ENCODE measurements at regions not wholly inside any gene's neighbourhood (a gene's known extent, or its start where the extent isn't known, plus 50 kb on each side); places are given as distances from the start of the nearest gene placed in this dataset.
"Not testable (repeated sequence)": the region's sequence is repeated elsewhere in the genome, so short reads cannot be mapped to it uniquely, and the experiment has no call there.

DNA sequence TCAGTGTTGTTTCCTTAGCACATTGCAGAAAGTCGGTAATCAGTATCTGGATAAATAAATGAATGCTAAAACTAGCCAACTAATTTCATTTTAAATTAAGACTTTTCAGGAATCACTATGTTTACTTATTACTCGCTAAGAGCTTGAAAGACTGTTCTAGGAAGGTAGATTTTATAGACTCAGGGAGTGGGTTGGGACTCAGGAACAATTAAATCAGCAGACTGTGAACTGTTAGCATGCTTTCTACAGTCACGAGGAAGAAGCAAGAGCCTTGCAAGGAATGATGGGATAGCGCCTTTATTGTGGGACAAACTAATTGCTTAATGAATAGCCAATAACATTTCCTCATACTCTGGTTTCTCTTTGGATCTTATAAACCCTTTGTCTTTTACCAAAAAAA is 183.2 kb upstream of the AADAT start:
- DNase-seq (ENCODE audit: low spot score) = no peak

DNA sequence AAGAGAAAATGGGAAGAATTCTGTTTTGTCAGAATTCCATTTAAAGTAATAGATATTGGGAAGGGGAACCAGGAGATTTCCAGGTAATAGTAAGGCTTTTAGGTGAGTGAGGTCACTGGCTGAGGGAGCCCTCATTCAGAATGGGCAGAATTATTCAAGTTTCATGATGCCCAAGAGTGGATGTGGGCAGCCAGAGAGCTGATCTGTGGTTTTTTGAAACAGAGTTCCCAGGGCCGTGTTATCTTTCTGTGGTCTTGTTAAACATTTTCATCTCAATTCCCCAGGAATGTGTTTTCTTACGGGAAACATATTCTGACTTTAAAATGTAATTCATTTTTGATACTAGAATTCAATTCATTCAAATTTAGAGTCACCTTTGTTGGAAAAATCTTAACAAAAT is 182.0 kb upstream of the AADAT start:
- no peak for DNase-seq (ENCODE audit: low spot score)

DNA sequence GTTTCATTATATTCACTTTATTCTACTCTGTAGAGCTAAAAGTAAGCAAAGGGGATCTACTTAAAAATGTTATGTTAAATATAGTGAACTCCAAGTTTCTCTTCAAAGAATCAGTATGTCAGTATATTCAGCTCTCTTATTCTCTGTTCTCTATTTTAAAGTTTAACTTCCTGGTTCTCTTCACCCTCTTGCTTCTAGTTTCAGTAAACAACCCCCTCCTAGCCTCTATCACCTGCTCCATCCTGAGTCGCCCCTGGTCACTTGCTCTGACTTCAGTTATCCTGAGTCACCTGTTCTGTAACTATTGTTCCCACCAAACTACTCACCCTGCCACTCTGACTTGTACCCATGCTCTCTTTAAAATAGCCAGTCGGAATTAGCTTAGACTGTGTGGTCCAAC is 180.9 kb upstream of the AADAT start:
- no peak for DNase-seq (ENCODE audit: low spot score)

DNA sequence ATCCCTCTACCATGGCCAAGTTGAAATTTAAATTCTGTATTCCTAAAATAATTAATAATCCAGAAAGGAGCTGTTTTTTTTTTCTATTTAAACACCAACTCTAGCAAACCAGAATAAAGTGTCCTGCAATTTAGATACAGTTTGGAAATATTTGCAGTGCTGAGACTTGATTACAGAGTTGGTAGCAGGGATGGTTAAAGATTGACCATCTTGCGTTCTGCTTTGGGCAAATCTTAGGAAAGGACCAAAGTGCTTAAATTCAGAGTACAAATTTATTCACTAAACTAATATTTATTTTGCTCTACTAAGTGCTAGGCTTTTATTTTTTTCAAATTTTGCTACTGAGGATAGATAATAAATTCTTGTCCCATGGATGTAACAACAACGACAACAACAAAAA is 180.2 kb upstream of the AADAT start:
- no peak for DNase-seq (ENCODE audit: low spot score)

DNA sequence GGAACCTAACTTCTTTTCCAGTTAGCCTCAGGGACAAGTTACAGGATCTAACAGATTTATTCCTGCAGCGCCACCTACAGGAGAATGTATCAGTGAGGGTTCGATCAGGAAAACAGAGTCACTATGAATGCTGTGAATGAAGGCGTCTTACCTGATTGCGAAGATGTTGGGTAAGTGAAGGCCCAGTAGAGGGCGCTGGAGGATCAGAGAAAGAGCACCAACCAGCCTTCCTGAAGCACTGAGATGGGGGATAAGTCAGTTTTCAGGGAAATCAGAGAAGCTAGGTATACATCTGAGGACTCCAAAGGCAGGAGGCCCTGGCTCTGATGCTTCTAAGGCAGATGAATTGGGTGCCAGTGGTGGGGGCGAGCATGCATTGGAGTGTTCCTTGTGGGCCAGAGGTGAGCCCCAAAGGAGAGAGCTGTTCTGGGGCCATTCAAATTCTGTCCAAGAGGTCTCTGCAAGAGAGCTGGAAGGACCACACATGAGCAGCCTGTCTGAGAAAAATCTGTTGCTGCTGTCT is 169.9 kb upstream of the AADAT start:
- peak; percentile 62 for DNase-seq (ENCODE audit: low spot score)

DNA sequence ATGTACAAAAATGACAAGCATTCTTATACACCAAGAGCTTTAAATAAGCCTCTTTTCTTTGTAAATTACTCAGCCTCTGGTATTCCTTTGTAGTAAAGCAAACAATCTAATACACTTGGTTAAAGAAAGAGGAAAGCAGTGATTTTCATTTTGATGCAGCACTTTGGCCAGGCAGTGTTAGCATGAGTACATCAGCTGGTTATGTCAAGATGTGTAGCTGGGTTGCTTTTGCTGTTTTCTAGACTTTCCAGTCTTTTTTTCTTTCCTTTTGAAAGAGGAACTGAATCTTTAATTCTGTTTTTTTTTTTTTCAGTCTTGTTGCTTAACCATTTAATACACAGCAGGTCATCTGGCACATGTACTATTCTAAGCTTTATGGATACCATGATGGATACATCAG is 167.1 kb upstream of the AADAT start:
- no peak for DNase-seq (ENCODE audit: low spot score)

DNA sequence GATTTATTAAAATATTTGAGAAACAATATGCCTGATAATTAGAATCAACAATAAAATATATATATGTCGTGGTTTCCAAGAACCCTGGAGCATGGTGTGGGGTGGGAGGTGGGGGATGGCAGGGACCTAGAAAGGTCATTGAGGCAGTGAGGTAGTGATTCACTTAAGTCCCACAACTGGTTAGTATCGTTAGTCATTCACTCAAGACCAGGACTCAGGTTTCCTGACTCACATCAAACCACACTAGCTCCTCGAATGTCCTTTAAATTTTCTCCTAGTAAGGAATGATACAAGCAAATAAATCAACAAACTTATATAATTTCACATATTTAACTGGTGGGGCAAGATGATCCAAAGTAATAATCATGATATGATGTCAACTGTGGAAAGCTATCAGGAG is 158.8 kb upstream of the AADAT start:
- DNase-seq (ENCODE audit: low spot score) = no peak

DNA sequence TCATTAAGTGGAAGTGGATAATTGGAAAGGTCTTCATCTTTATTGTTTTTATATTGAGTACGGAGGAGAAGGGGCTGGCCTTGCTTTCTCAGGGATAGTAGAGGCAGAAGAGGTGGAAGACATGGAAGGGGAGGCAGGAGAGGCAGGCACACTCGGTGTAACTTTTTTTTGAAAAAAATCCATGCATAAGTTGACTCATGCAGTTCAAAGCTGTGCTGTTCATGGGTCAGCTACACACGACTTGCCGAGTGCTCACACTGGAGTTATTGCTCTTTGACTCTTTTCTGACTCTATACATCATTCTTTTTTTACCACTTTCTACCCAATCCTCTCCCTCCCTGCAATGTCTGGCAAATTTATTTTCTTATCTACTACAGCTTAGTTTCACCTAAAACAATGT is 158.3 kb upstream of the AADAT start:
- no peak for DNase-seq (ENCODE audit: low spot score)

DNA sequence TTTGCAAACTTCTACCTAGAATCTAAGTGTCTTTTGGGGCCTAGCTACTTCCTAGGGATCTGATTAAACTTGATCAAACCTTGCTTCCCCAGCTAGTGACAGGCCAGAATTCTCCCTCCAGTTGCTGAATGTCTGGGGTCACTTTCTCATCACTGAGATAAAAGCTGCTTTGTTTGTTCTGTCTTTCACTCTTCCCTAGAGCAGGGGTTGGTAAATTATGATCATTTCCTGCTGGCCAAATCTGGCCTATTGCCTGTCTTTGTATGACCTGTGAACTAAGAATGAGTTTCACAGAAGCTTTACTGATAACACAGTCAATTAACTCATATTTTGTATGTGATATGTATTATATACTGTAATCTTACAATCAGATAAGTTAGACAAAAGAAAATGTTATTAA is 157.8 kb upstream of the AADAT start:
- no peak for DNase-seq (ENCODE audit: low spot score)

DNA sequence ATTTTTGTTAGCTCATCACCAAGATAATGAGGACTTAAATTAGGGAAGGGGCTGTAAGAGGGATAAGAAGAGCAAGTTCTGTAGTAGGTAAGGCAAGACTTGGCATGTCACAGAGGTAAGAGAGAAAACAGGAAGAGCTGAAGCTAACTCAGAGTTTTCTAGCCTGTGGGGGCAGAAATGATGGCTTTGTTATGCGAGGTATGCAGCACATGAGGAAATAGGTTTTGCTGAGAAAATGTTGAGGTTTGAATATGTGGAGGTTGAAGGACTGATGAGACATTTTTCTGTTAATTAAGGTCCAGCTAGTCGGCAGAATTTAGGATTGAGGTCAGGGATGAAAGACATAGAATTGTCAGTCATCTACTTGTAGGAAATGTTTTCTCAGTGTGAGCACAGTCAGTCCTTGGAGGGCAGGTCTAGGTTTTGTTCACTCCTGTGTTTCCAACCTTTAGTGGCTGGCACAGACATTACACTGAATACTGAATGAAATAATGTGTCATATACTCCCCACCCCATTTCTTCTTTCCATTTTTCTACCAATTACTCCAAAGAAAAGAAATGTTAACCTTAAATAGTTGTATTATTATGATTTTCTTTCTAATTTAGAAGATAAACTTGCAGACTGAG is 154.0 kb upstream of the AADAT start:
- DNase-seq (ENCODE audit: low spot score) = no peak

DNA sequence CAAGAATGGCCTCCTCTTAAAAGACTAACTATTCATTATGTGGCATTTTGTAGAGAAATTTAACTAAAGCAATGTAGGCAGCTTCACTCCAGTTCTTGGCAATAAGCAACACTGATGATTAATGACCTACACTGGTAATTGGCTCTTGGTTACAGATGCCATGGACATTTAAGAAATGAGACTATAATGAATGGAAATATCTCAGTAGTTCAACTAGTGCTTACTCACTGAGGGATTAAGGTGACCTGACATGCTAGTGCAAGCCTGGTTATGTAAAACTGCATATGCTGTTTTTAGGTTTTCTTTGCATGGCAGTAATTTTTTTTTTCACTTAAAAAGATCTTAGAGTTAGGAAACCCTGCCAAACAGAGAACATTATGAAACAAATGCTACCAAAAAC is 152.7 kb upstream of the AADAT start:
- no peak for DNase-seq (ENCODE audit: low spot score)

DNA sequence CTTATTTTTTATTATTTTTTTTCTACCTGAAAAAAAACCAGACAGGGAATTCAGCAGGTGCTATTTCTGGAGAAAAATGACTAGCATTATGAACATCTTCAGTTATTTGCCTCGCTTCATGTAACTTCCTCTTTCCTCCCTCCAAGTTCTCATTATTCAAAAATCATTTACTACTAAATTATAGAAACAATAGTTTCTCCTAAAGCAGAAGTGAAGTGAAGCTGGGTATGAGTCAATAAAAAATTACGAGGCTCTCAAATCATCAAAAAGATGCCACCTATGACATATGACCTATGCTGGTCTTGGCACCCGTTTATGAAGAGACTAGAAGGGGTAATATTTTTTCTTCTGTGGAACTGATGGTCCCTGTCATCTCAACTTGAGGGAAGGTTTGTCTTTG is 145.0 kb upstream of the AADAT start:
- DNase-seq (ENCODE audit: low spot score) = peak; percentile 9

DNA sequence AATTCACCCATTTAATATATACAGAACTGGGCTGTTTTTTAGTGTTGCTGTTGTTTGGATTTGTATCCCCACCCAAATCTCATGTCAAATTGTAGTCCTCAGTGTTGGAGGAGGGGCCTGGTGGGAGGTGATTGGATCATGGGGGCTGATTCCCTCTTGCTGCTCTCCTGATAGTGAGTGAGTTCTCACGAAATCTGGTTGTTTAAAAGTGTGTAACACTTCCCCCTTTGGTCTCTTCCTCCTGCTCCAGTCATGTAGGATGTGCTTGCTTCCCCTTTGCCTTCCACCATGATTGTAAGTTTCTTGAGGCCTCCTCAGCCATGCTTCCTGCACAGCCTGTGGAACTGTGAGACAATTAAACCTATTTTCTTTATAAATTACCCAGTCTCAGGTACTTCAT is 141.6 kb upstream of the AADAT start:
- DNase-seq (ENCODE audit: low spot score) = no peak

DNA sequence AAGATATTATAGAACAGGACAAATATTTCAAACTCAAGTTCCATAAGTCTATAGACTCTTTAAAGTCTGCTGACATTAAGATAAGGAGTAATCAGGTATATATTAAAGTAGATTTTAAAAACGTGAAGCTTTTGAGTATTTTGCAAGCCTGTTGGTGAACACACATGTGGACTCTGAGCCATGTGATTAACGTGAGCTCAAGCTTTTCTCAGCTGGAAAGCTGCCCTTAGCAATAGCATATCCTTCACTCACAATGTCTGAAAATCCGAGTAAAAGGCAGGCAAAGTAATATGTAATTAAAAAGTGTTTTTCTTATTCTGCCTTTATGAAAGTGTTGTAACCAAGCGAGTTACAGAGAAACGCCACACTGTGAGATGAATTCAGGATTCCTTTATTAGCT is 140.5 kb upstream of the AADAT start:
- DNase-seq (ENCODE audit: low spot score) = no peak

DNA sequence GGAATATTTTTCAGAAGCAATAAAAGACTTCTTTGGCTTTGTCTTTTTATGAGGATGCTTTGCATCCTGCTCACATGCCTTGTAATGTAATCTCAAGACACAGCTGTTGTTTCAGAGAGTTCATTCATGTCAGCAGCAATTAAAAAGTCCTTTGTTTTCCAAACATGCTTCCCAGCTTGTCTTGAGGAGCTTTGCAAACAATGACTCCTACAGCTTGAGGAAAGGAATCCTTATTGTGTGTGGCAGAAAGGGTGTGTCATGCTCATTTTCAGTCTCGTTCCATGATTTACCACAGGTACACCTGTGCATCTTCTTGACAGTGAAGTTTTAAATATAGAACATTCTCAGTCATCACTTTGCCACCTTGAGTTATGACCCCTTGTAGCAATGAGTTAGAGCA is 139.2 kb upstream of the AADAT start:
- DNase-seq (ENCODE audit: low spot score) = no peak

DNA sequence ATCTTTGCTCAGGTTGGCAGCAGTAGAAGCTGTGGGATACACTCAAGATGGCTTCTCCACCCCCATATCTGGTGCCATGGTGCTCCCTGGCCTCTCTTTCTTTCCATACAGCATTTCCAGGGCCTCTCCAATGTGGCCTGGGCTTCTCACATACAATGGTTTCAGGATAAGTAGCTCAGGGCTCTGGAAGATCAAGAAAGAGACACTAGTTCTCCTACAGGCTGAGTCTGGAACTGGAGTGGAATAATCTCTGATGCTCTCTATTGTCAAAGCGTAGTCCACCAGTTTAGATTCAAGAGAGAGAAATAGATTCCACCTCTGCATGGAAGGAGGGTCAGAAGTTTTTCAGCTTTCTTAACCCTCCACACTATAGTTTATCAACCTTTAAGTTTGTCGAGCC is 138.2 kb upstream of the AADAT start:
- DNase-seq (ENCODE audit: low spot score) = no peak

DNA sequence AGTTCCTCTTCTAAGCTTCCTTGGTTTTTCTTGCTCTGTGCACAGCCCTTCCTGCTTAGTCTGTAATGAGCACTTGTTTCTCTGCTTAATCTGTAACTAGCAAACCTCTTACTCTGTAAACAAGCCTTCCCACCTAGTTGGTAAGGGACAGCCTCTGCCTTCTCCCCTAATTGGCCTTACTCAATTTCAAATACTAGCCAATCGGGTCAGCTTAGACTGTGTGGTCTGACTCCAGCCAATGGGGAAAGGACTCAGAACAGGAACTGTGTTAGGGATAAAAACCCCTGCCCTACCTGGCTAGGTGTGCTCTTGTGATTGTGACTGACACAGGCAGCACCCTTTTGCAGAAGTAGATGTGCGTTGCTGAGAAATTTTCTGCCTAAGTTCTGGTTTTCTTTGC is 136.5 kb upstream of the AADAT start:
- DNase-seq (ENCODE audit: low spot score) = no peak

DNA sequence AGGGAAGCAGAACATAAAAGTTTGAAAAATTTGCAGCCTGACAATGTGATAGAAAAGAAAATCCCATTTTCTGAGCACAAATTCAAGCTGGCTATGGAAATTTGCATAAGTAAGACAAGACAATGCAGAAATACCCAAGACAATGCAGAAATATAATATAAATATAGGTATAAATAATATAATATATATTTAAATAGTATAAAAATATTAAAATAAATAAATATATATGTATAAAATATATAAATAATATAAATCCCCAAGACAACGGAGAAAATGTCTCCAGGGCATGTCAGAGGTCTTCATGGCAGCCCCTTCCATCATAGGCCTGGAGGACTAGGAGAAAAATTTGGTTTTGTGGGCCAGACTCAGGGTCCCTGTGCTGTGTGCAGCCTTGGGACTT is 125.0 kb upstream of the AADAT start:
- DNase-seq (ENCODE audit: low spot score) = no peak

DNA sequence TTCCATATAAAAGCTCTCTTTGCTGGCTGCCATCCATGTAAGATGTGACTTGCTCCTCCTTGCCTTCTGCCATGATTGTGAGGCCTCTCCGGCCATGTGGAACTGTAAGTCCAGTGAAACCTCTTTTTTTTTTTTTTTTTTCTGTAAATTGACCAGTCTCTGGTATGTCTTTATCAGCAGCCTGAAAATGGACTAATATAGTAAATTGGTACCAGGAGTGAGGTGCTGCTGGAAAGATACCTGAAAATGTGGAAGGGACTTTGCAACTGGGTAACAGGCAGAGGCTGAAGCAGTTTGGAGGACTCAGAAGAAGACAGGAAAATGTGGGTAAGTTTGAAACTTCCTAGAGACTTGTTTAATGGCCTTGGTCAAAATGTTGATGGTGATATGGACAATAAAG is 124.3 kb upstream of the AADAT start:
- no peak for DNase-seq (ENCODE audit: low spot score)

DNA sequence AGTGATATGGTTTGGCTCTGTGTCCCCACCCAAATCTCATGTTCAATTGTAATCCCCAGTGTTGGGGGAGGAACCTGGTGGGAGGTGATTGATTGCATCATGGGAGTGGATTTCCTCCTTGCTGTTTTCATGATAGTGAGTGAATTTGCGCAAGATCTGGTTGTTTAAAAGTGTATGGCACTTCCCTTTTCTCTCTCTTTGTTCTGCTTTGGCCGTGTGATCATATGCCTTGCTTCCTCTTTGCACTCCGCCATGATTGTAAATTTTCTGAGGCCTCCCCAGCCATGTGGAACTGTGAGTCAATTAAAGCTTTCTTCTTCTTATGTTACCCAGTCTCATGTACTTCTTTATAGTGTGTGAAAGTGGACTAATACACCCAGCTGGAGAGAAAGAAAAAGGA is 113.0 kb upstream of the AADAT start:
- no peak for DNase-seq (ENCODE audit: low spot score)

DNA sequence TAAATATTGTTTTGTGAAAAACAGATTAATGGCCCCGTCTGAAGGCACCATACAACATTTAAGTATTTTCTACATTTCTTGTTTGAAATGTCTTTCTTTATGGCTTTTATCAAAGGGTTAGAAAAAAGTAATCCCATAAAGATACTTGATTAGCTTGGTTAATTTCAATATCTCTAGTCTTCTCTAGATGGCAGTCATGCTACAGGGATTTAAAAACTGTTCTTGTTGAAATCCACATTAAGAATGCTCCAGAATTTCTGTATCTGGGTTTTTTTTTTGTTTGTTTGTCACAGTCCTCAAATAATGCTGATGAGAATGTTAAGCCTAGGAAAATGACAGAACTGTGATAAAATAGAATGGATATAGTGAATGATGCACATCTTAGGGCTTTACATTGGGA is 109.0 kb upstream of the AADAT start:
- no peak for DNase-seq (ENCODE audit: low spot score)

DNA sequence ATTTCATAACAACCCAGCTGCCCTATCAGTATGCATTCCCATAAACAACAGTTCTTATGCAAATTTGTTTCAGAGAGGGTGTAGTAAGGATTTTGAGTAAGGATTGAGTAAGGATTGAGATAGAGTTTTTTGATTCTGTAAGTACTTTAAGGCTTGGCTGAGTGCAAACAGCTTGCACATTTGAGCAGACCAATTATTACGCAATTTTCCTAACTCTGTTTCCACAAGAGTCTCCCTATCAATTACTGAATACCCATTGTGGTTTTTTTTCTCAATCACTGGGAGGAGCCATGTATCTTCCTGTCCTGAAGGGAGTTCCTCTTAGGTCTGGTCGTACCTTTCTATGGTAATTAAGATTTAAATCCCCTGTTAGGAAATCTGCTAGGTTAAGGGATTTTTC is 105.0 kb upstream of the AADAT start:
- not testable (repeated sequence) for DNase-seq (ENCODE audit: low spot score)

DNA sequence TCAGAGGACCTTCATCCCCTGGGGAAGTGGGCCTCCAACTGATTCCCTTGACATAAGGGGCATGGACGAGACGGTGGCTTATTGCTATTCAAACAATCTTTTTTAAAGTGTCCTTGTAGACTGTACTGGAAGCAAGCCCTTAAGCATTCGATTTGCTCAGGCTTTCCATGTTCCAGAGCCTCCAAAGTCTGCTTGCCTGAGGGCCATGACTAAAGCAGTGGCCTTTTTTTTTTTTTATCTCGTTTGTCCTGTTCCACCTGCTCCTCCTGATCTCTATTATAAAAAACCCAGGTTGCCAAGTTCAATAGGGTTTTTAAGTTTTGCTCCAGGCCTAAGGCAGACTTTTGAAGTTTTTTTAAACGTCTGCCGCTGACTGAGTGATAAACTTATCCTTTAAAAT is 103.7 kb upstream of the AADAT start:
- no peak for DNase-seq (ENCODE audit: low spot score)

DNA sequence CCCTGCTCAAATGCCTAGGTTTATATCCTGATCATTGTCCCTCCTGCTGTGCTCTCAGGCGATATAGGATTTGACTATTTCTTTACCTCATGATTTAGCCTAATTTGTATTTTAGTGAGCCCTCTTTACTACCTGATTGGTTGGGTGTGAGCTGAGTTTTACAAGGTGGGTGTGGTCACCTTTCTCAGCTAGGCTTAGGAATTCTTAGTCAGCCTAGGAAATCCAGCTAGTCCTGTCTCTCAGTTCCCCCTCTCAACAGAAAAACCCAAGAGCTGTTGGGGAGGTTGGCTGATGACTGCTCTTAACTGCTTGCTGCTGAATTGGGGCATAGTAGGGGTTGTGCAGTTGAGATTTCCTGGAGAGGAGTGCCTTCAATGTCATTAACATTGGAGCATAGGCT is 100.5 kb upstream of the AADAT start:
- no peak for DNase-seq (ENCODE audit: low spot score)

DNA sequence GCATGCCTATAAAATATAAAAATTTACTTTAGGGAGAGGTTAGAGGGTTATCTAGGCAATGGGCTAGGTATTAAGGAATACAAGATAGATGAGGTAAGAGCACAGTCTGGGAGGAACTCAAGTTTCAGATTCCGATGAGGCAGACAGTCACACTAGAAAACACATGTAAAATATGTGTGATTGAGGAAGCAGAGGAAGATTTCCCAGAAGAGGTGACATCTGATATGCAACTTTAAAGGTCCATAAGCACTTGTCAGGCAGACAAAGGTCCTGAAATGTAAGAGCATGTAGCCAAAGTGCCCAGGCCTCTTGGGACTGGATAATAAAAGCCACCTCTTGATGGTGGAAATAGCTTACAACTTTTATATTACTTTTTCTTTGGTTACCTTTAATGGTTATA is 81.1 kb upstream of the AADAT start:
- DNase-seq (ENCODE audit: low spot score) = no peak
